ENCODE measurements at regions not wholly inside any gene's neighbourhood (a gene's known extent, or its start where the extent isn't known, plus 50 kb on each side); places are given as distances from the start of the nearest gene placed in this dataset.
A peak's percentile ranks its signal among the peaks of the same experiment; 100 is the strongest.

GRCh38 chr12:92552412-92553108, 150.2 kb upstream of the PLEKHG7 start:
- peak; percentile 49 for DNase-seq

DNA sequence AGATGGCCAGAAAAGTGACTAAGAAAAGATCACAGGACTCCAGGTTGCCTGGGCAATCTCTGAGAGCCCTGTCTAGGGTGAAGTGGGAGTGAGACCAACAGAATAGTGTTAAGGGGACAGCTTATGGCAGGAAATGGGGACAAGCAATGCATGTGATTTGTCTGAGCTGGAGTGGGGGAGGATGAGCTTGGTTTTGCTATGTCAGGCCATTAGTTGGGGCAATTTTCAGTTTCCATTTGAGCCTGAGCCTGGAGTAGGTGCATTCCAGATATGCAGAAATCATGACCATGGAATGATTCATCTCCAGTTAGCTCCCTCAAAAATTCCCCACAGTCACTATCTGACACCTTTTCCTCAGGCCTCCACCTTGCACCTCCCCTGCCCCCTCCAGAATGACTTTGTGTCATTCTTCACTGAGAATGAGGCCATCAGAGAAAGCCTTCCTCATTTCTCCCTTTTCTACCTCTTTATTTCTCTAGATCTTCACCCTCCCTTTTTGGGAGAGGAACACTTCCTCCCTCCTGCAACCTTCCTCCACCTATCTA, 150.9 kb upstream of the PLEKHG7 start:
- no peak for DNase-seq

- no peak for DNase-seq
Measured at GRCh38 chr12:92551210-92551609, 151.6 kb upstream of the PLEKHG7 start.

GRCh38 chr12:92550661-92551060, 152.1 kb upstream of the PLEKHG7 start:
- no peak for DNase-seq

GRCh38 chr12:92550254-92550653, 152.5 kb upstream of the PLEKHG7 start:
- DNase-seq: no peak

DNA sequence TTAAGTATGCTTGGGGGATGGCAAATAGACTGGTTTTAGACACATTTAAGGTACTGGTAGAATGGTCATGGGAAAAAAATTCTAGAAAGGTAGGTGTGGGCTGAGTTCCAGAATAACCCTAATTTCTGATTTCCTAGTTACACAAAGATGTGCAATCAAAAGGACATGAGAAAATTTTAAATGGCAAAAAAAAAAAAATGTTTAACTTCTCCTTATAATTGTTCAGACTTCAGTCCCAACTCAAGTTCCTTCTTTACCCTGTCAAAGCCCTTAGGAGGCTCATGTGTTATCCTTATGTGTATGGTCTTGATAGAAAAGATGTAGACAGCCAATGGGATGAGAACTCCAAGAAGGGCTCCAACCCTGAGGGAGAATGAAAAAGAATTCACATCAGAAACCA, 153.3 kb upstream of the PLEKHG7 start:
- DNase-seq: no peak

DNA sequence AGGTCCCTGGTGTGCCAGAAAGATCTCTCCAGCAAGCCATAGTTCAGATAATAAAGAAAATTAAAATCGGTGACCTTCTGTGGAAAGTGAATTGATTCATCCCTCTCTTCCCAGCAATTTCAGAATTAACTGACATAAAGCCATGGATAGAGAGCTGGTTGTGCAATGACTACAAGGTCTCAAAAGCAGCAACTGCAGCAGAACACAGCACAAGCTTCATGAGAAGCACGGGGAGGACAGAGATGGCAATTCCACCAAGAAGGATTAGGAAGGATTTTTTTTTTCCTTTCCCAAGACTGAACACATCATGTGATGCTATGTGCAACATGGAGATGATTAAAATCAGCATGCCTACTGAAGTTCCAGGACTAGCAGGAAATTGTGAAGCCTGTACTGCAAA, 154.9 kb upstream of the PLEKHG7 start:
- DNase-seq: no peak

DNA sequence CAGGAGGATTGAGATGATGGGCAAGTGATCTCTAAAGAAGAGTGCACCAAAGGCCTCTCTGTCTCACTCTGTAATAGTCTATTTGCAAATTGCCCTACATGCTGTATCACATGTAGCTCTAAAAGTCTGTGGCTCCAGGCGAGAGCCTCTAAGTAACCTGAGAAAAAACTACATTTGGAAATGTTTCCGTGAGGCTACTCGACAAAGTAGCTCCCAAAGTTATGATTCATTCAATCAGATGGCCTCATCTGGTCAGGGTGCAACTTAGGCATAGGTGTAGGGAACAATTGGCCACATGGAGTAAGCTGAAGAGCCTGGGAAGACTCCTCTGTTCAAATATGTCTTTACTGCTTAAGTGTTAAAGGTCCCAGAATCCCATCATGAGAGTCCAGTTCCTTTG, 155.4 kb upstream of the PLEKHG7 start:
- DNase-seq: no peak

- no peak for DNase-seq
Measured at GRCh38 chr12:92546635-92547348, 156.0 kb upstream of the PLEKHG7 start.

- DNase-seq: no peak
Measured at GRCh38 chr12:92546259-92546634, 156.5 kb upstream of the PLEKHG7 start.

DNA sequence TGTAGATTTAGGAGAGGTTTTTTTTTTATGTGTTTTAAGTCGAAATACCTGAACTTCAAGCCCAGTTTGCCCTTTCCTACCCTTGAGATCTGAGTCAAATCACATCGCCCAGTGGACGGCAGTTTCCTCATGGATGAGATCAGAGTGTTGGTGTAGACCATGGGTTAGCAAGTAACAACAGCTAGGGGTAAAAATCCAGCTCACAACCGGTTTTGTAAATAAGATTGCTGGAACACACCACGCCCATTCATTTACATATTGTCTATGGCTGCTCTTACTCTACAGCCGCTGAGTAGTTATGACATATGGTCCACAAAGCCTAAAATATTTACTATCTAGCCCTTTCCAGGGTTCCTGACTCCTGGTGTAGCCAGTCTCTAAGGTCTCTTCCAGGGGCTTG, 158.5 kb upstream of the PLEKHG7 start:
- DNase-seq: peak; percentile 37

DNA sequence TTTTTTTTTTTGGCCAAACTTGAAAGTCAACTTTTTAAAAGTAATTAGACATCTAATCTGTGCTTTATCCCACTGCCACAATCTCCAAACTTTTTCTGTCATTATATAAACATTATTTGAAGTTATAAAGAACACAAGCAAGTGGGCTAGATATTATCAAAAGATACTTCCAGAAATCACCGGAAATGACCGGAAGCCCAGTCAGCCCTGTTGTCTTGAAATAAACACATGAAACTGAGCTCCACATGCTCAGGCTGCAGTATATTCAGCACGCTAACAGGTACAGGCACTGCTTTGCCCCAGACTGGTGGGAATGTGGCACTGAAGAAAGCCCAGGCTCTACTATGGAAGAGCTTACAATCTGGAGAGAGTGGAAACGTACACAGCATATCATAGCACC, 158.9 kb upstream of the PLEKHG7 start:
- peak; percentile 37 for DNase-seq

DNA sequence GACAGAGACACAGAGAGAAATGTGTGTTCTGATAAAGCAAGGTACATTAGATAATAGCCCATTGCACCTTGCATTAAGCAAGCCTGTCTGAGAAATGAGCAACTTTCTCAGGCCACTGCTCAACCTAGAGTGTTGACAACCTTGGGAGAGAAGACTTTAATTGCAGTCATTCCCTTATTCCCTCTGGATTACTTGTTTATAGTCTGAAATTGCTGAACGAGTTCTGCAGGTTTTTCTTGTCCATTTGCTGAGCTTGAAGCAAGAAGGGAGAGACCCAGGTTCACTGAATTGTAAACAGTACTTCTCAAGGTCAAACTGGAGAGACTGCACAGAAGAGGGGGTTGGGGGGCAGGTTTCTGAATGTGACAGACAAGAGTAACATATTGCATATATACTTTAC, 159.4 kb upstream of the PLEKHG7 start:
- DNase-seq: peak; percentile 95

GRCh38 chr12:92541731-92542130, 161.1 kb upstream of the PLEKHG7 start:
- no peak for DNase-seq

DNA sequence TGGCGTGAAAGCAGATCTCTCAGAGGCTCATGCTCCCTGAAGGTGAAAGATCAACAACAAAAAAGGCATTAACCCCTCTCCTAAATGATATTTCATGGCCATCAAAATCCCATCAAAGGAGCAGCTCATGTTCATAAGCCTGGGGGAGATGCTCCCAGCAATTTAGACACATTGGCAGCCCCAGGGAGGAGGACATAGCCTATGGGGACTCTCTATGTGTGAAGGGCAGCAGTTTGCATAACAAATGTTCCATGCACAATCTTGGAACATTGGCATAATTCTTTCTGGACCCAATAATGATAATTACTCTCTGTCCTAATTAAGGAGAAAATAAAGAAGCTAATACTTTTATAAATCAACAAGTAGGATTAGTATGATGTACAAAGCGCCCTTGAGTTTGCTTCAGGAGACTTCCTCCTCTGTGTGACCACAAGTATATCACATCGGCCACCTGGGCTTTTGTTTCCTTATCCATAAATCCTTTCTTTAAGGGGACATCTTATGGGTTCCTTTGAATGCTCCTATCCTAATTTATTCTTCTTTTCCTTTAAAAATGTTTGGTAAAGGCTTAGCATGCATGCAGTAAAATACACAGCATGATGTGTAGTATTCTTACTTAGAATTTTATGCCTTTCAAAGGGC, 161.9 kb upstream of the PLEKHG7 start:
- peak; percentile 60 for DNase-seq

- DNase-seq: peak; percentile 70
Measured at GRCh38 chr12:92539976-92540781, 162.6 kb upstream of the PLEKHG7 start.

DNA sequence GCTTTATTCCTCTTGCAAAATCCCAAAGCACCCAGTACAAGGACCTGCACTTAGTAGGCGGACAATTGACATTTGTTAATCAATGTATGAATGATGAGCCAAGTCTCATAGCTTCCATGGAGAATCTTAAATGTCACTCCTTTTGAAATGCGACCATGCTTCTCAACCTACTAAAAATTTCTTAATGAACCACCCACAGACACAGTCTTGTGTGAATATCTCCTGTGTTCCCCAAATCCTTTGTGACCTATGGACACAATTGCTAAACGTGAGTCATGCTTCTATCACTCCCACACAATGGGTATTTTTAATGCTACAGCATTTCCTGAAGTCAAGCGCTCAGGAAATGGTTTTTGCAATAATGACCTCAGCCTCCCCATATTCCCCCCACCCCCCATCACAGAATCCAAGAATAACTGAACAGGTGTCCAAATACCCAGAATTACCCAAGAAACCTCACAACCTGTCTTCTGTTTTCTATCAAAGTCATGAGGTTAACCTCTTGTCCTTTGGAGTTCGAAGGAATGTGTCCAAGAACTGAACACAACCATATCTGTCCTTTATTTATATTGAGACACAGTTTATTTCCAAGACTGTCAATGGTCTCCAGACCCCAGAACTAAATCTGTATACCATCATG, 163.6 kb upstream of the PLEKHG7 start:
- no peak for DNase-seq

GRCh38 chr12:92537290-92537960, 165.4 kb upstream of the PLEKHG7 start:
- DNase-seq: no peak

- DNase-seq: no peak
Measured at GRCh38 chr12:92535961-92536360, 166.8 kb upstream of the PLEKHG7 start.

- no peak for DNase-seq
Measured at GRCh38 chr12:92533280-92533890, 169.4 kb upstream of the PLEKHG7 start.

GRCh38 chr12:92530706-92531105, 172.1 kb upstream of the PLEKHG7 start:
- no peak for DNase-seq

DNA sequence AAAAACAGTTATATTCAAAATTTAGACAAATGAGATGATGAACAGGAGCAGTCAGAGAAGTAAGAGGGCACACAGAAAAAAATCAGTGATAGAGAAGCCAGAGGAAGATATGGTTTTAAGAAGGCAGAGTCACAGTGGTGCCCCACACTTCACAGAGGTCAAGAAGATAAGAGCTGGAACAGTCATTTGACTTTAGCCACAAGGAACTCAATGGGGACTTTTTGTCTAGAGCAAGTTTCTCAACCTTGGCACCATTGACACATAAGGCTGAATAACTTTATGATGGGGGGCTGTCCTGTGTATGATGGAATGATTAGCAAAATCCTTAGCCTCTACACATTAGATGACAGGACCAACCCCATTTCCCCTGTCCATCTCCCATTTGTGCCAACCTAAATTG, 172.8 kb upstream of the PLEKHG7 start:
- DNase-seq: no peak
